Nucleus accumbens (tissue), 56 donors: ENCODE measurements at regions not wholly inside any gene's neighbourhood (a gene's known extent, or its start where the extent isn't known, plus 50 kb on each side); places are given as distances from the start of the nearest gene placed in this dataset.

Experiments used
- DNase-seq, 56 donors: peaks; one replicate each; lab custom pipeline; 2025; lab: John Stamatoyannopoulos, UW

DNA sequence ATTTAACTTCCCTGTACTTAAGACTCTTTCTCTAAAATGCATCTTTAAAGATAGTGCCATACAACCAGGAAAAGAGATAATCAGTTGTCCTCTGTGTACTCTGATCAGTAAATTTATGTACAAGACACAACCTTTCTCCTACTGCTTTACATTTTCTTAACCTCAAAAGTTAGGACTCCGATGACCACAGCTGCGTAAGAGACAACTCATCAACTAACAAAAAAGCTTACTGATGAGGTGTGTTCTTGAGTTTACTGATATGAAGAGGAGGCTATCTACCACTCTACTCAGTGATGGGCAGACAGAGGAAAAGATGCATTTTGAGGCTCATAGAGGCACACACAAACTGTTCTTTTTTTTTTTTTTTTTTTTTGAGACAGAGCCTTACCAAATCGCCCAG lies 71.4 kb upstream of the HIF1A start:
- no peak for DNase-seq

DNA sequence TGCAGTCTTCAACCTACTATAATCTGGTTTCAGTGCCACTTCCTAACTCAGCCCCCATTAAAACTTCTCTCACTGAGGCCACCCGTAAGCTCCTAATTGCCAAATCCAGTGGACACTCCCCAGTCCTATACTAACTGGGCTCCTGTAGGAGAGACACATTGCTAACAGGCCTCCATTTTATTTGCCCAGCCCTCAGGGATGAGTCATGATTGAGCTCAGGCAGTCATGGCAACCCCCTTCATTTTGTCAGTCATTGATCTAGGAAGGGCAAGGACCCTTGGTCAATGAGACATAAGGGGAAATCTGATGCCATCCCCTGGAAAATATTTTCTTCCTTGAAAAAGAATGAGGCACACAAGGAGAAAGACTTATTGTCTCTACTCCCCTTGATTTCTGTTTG lies 70.1 kb upstream of the HIF1A start:
- no peak for DNase-seq

- DNase-seq, result no peak
Measured at GRCh38 chr14:61627612-61628011, 67.7 kb upstream of the HIF1A start.

GRCh38 chr14:61628016-61628725 lies 67.1 kb upstream of the HIF1A start:
- peak in 1 of 56 donors; percentile 11 for DNase-seq

- DNase-seq, result no peak
Measured at GRCh38 chr14:61630399-61631044, 64.8 kb upstream of the HIF1A start.

- DNase-seq, result no peak
Measured at GRCh38 chr14:61631045-61631687, 64.1 kb upstream of the HIF1A start.

DNA sequence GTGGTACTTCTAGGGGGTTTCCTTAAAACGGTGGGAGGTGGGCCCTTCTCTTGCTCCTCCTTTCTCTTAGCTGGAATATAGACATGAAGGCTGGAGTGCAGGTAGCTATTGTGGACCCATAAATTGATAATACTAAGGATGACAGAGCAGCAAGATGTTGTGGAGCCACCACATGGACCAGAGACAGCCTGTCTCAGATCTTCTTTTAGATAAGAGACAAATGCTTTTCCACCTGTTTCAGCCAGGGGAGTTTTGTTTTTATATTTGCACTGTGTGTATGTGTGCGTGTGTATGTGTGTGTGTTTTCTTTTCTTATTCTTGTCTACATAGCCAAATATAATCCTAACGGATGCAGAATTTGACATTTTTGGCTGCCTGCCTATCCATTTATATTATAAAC lies 62.9 kb upstream of the HIF1A start:
- DNase-seq, result no peak

- no peak for DNase-seq
Measured at GRCh38 chr14:61632807-61633206, 62.5 kb upstream of the HIF1A start.

- no peak for DNase-seq
Measured at GRCh38 chr14:61636291-61636690, 59.0 kb upstream of the HIF1A start.

DNA sequence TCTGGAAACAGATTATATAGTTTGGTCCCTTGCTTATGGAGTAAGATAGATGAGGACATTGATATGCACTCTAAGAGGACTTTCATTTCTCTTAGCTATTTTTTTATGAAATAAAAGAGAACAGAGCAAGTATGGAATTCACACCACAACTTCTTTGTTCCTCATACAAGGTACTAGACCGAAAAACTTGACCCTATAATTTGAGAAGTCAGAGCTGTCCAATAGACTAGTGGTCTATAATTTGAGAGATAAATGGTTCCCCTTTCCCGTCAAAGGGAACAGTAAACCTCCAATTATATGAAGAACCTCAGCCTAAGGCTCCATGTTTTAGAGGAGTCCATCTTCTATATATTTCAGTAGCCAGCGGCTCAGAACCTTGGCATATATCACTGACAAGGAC lies 58.5 kb upstream of the HIF1A start:
- no peak for DNase-seq

DNA sequence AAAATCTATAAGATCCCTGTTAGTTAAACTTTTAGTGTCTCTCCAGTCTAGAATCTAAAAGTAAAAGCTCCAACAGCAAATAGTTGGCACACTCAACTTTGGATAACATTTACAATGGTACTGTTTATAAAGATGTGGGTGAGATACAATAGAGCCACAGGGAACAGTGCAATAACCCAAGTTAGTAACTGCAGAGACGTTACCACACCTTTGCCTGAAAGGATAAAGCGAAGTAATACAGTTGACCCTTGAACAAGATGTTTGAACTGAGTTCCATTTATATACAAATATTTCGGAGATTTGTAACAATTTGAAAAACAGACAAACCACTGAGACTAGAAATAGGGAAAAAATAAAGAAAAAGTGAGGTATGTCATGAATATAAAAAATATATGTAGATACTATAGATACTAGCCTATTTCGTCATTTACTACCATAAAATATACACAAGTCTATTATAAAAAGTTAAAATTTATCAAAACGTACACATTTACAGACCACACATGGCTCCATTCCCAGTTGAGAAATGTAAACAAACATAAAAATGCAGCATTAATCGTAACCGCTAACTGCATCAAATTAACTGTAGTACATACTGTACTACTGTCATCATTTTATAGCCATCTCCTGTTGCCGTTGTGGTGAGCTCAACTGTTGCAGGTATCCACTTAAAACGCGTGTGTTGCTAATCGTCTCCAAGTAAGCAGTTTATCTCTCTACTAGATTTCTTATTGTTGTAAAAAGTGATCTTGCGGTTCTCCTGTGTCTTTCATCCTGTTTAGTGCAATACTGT lies 56.5 kb upstream of the HIF1A start:
- DNase-seq, result no peak

- peak in 12 of 56 donors; percentile 3 to 28 (median 9) for DNase-seq
Measured at GRCh38 chr14:61640158-61641136, 54.9 kb upstream of the HIF1A start.

DNA sequence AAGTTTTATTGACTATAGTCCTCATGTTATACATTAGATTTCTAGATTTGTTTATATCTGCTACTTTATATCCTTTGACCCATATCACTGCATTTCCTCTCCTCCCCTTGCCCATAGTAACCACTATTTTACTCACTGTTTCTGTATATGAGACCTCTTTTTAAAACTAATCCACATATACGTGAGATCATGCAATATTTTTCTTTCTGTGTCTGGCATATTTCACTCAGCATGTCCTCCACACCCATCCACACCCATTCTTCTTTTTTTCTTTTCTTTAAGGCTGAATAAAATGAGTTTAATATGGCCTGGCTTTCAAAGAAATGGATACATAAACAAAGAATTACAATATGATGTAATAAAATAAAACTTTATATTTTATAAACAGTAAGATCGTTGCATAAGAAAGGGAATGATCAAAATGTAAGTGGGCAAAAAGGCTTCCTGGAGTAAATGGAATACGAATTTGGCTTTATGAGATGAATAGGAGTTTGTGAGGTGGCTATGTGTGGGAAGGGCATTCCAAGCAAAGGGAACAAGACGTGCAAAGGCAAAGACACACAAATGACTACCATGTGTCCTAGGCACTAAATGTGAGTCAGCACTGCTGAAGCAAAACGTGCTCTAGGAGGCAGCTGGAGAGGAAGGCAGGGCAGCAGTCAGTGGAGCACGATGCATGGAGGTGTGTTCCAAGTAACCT lies 53.2 kb upstream of the HIF1A start:
- no peak for DNase-seq

DNA sequence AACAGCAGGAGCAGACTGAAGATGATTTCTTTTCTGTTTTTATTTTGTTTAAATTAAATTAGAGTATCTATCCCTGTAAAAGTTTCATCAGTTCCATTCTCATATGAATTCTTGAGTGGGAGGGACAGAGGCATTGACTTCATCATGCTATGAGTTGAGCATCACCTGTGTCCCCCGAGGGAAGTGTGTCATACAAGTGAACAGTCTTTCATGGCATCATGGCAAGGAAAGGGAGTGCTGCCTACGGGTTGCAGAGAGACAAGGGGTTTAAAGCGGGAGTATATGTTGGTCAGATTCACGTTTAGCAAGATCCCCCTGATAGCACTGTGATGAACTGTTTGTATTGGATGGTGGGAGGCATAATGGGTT lies 52.7 kb upstream of the HIF1A start:
- DNase-seq, result no peak

GRCh38 chr14:61643555-61643954 lies 51.8 kb upstream of the HIF1A start:
- DNase-seq, result no peak

- no peak for DNase-seq
Measured at GRCh38 chr14:61644175-61644574, 51.1 kb upstream of the HIF1A start.

DNA sequence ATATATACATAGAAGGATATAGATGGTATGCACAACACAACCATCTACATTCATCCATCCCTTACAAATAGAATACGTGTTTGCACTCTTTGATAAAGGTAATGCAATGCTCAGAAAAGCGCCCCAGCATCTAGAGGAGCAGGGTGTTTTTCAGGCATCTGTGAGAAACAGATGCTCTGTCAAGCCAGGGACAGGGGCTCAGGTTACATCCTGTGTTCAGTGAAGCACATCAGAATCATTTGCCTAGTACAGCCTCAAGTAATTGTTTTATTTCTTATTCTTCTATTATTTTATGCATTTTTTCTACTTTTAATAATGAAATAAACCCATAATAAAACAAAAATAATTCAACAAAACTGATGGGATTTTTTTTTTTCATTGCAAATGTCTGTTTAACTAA lies 50.5 kb upstream of the HIF1A start:
- no peak for DNase-seq

DNA sequence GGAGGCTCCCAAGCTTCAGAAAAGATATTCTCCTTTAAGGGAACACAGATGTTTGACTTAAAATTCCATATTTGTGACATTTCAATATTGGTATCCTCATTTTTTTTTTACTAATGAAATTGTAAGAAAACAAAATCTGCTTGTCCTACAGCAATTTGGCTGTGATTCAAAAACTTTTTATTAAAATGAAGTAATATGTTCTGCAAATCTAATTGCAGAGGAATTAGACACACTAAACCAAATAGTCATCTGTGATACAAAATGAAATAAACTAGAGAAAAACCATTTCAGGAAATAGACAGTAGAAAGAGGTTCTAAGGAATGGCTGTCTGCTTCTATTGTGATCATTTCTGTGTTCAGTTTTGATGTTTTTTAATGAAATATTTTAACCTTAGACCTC lies 50.1 kb upstream of the HIF1A start:
- no peak for DNase-seq
